Endothelial cell of umbilical vein (primary cell): ENCODE measurements at regions not wholly inside any gene's neighbourhood (a gene's known extent, or its start where the extent isn't known, plus 50 kb on each side); places are given as distances from the start of the nearest gene placed in this dataset.

Source experiments
- BruUV-seq: library from RNA; stranded (reverse); fragments of 400-500 nt; replicated peaks from 2 replicates; lab custom pipeline; 2021; lab: Mats Ljungman, UMichigan
- CTCF ChIA-PET: fragments of 300-600, 350-600 bp; sonication (Branson Sonifier 250); formaldehyde crosslinking; loops from one replicate; lab custom pipeline; 2021; ENCODE audit warnings: antibody characterized with exemption, inconsistent platforms; lab: Charles Lee
- POLR2A ChIA-PET: fragments of 300-600, 350-600 bp; sonication (Branson Sonifier 250); formaldehyde crosslinking; loops from one replicate; lab custom pipeline; 2021; ENCODE audit warnings: antibody characterized with exemption, inconsistent platforms; lab: Charles Lee
- DNase-seq: peaks from one replicate; pipeline ENCODE4 v3.0.0-alpha.2; 2011; ENCODE audit warnings: low read depth, low spot score
- FAIRE-seq: peaks from 2 replicates; lab custom pipeline; 2011; peaks lifted over from hg19 to GRCh38; lab: Jason Lieb, UNC
- H2AFZ ChIP-seq: 2 replicates; pipeline ENCODE4 v1.6.0; 2012; ENCODE audit warnings: low read depth, low read length, control low read depth, inconsistent platforms
- H3K27ac ChIP-seq: 2 replicates; pipeline ENCODE4 v1.5.1; 2011; ENCODE audit warnings: low read depth, mild to moderate bottlenecking, control low read depth, low read length, moderate library complexity; ENCODE audit not compliant: insufficient read depth
- H3K27me3 ChIP-seq, 2 experiments: 2 replicates each; pipeline versions ENCODE4 v1.6.0 to v1.6.1; 2011; ENCODE audit warnings: low read length in 2 of 2, mixed read lengths in 1 of 2; ENCODE audit not compliant: control insufficient read depth in 2 of 2, insufficient read depth in 2 of 2
- H3K36me3 ChIP-seq, 2 experiments: 2 replicates in 1 of 2; 3 replicates in 1 of 2; pipeline ENCODE4 v1.5.1; 2011; ENCODE audit warnings: low read length in 2 of 2, mild to moderate bottlenecking in 1 of 2, moderate library complexity in 1 of 2; ENCODE audit not compliant: control insufficient read depth in 2 of 2, insufficient read depth in 2 of 2; ENCODE audit errors: extremely low read depth in 1 of 2
- H3K4me1 ChIP-seq: 3 replicates; pipeline ENCODE4 v1.5.1; 2011; ENCODE audit warnings: mild to moderate bottlenecking, low read length; ENCODE audit not compliant: control insufficient read depth, insufficient read depth; ENCODE audit errors: extremely low read depth
- H3K4me2 ChIP-seq: 2 replicates; pipeline ENCODE4 v1.6.1; 2011; ENCODE audit warnings: low read length, control low read depth, mixed read lengths; ENCODE audit not compliant: insufficient read depth
- H3K4me3 ChIP-seq, 3 experiments: fragments of 200-600 bp in 1 of 3; sonication (generic), shearing (Covaris generic) in 1 of 3; replicated peaks in 1 of 3; 2 replicates each; pipeline ENCODE4 v1.5.1; 2011 to 2016; ENCODE audit warnings: control low read depth in 3 of 3, low read length in 3 of 3, mild to moderate bottlenecking in 2 of 3, inconsistent platforms in 1 of 3, low read depth in 1 of 3, moderate library complexity in 1 of 3; ENCODE audit not compliant: insufficient read depth in 1 of 3
- H3K79me2 ChIP-seq: 2 replicates; pipeline ENCODE4 v1.6.0; 2012; ENCODE audit warnings: low read length, inconsistent platforms; ENCODE audit not compliant: control insufficient read depth, insufficient read depth
- H3K9ac ChIP-seq: replicated peaks from 2 replicates; pipeline ENCODE3; 2011; ENCODE audit warnings: low read length, control low read depth; ENCODE audit not compliant: insufficient read depth; ENCODE audit errors: extremely low read depth
- H3K9me1 ChIP-seq: replicated peaks from 3 replicates; pipeline ENCODE4 v1.6.0; 2011; ENCODE audit warnings: mild to moderate bottlenecking, low read length; ENCODE audit not compliant: control insufficient read depth, insufficient read depth; ENCODE audit errors: extremely low read depth
- H3K9me3 ChIP-seq: replicated peaks from 2 replicates; pipeline ENCODE4 v1.5.1; 2012; ENCODE audit warnings: low read length, inconsistent platforms; ENCODE audit not compliant: control insufficient read depth, insufficient read depth
- H4K20me1 ChIP-seq: replicated peaks from 2 replicates; pipeline ENCODE3; 2011; ENCODE audit warnings: mild to moderate bottlenecking, low read length; ENCODE audit not compliant: control insufficient read depth, insufficient read depth; ENCODE audit errors: extremely low read depth
- EZH2 ChIP-seq: IDR thresholded peaks from 2 replicates; pipeline ENCODE4 v1.6.1; 2012; ENCODE audit warnings: borderline replicate concordance, low read depth, mild to moderate bottlenecking, moderate library complexity, low read length, inconsistent platforms; ENCODE audit not compliant: severe bottlenecking
- FOS ChIP-seq: IDR thresholded peaks from 2 replicates; pipeline ENCODE4 v1.6.1; 2011; ENCODE audit warnings: mild to moderate bottlenecking, low read length, moderate library complexity, borderline replicate concordance; ENCODE audit not compliant: insufficient read depth
- GATA2 ChIP-seq: IDR thresholded peaks from 2 replicates; pipeline ENCODE4 v1.7.0; 2011; ENCODE audit warnings: low read depth, mild to moderate bottlenecking, moderate library complexity, mixed read lengths, low read length; ENCODE audit not compliant: insufficient read length, insufficient read depth
- JUN ChIP-seq: IDR thresholded peaks from 2 replicates; pipeline ENCODE4 v1.6.1; 2011; ENCODE audit warnings: borderline replicate concordance, low read depth; ENCODE audit not compliant: insufficient read length, insufficient read depth
- MYC ChIP-seq: IDR thresholded peaks from one replicate; pipeline ENCODE4 v1.6.1; 2011; ENCODE audit warnings: mild to moderate bottlenecking, low read depth, low read length
- POLR2A ChIP-seq: IDR thresholded peaks from 2 replicates; pipeline ENCODE4 v1.6.1; 2012; ENCODE audit warnings: low read depth, mild to moderate bottlenecking, control low read depth, low read length
- POLR2AphosphoS5 ChIP-seq: IDR thresholded peaks from 2 replicates; pipeline ENCODE4 v1.6.1; 2012; ENCODE audit warnings: low read depth, mild to moderate bottlenecking, control low read depth, low read length, moderate library complexity; ENCODE audit not compliant: insufficient read depth
- dilution Hi-C: fragments of 300-500 bp; cut with MboI; formaldehyde crosslinking; loops from one replicate; pipeline ENCODE4 v1.15.0; 2019; ENCODE audit warnings: low sequenced_read_pairs; ENCODE audit not compliant: extremely low pct_ligation_motif_present
- intact Hi-C: fragments of 100-400 bp; cut with micrococcal nuclease; formaldehyde crosslinking; loops from one replicate; pipeline ENCODE4 v1.10.0; 2022
- TF ChIP-seq, protein P1 (sequence below): IDR thresholded peaks from 2 replicates; pipeline ENCODE4 v1.6.1; 2011; ENCODE audit not compliant: insufficient read depth, insufficient read length
- TF ChIP-seq, protein P2 (sequence below), 2 donors: IDR thresholded peaks; 1 replicate in 1 of 2; 2 replicates in 1 of 2; pipeline ENCODE4 v1.5.1; 2011; ENCODE audit warnings: low read length in 2 of 2, mild to moderate bottlenecking in 2 of 2, moderate library complexity in 2 of 2, control low read depth in 1 of 2, inconsistent platforms in 1 of 2, low read depth in 1 of 2; ENCODE audit not compliant: insufficient read depth in 1 of 2; ENCODE audit errors: extremely low read depth in 1 of 2

DNA sequence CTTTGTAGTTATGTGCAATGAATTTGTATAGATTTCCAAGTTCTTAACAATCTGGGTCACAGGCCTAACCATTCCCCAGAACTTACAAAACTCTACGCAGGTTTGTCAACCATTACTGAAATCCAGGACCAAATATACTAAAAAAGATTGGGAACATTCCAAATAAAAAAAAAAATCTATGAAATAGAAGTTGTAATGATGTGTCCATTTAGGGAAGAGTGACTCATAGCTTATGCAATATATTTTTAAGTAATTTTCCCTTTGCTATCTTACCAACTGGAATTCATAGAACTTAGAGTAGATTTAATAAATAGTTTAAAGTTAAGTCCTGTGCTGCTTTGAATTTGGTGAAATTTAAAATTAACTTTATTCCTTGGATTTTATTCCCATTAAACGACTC, 393.2 kb downstream of the PMP22 start:
- dilution Hi-C loops = no loop called here
- Histone ChIP-seq H4K20me1 (no peaks in the 10 kb centered on the region), H2AFZ (no peak overlapping the region), H3K4me3 (no peak overlapping the region), H3K36me3 (no peaks in the 10 kb centered on the region), H3K4me2 (no peak overlapping the region), H3K79me2 (no peaks in the 10 kb centered on the region), H3K4me1 (no peaks in the 10 kb centered on the region), H3K27me3 (no peaks in the 10 kb centered on the region), H3K9me1 (no peaks in the 10 kb centered on the region), H3K9ac (no peak overlapping the region), H3K9me3 (peaks cover 4% of the 10 kb centered on the region), H3K27ac (no peak overlapping the region)
- intact Hi-C loops = no loop called here
- ChIA-PET POLR2A (no interaction called here), CTCF (no interaction called here)
- DNase-seq (no peak), FAIRE-seq (no peak)
- BruUV-seq = no TSS peak
- no peak for TF ChIP-seq GATA2
- TF ChIP-seq POLR2AphosphoS5 = no peak
- TF ChIP-seq, protein P1, sequence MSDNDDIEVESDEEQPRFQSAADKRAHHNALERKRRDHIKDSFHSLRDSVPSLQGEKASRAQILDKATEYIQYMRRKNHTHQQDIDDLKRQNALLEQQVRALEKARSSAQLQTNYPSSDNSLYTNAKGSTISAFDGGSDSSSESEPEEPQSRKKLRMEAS = no peak
- no peak for TF ChIP-seq POLR2A
- no peak for TF ChIP-seq JUN
- TF ChIP-seq FOS = no peak
- TF ChIP-seq MYC = no peak
- no peak for TF ChIP-seq EZH2
- TF ChIP-seq, protein P2, sequence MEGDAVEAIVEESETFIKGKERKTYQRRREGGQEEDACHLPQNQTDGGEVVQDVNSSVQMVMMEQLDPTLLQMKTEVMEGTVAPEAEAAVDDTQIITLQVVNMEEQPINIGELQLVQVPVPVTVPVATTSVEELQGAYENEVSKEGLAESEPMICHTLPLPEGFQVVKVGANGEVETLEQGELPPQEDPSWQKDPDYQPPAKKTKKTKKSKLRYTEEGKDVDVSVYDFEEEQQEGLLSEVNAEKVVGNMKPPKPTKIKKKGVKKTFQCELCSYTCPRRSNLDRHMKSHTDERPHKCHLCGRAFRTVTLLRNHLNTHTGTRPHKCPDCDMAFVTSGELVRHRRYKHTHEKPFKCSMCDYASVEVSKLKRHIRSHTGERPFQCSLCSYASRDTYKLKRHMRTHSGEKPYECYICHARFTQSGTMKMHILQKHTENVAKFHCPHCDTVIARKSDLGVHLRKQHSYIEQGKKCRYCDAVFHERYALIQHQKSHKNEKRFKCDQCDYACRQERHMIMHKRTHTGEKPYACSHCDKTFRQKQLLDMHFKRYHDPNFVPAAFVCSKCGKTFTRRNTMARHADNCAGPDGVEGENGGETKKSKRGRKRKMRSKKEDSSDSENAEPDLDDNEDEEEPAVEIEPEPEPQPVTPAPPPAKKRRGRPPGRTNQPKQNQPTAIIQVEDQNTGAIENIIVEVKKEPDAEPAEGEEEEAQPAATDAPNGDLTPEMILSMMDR (IDR thresholded peaks at IDR 0.05; ENCODE audit: extremely low read depth in 1 of 2, insufficient read depth in 1 of 2, low read depth in 1 of 2, low read length in 2 of 2) = no peak
